PC-9 (cell line): ENCODE measurements at regions not wholly inside any gene's neighbourhood (a gene's known extent, or its start where the extent isn't known, plus 50 kb on each side); places are given as distances from the start of the nearest gene placed in this dataset.

Source experiments
- BruUV-seq: library from RNA; stranded (reverse); fragments of 400-500 nt; replicated peaks from 2 replicates; lab custom pipeline; 2021; lab: Mats Ljungman, UMichigan
- CTCF ChIA-PET: fragments of 300-600 bp; sonication (Branson Sonifier 250); formaldehyde crosslinking; loops from one replicate; lab custom pipeline; 2022; ENCODE audit warnings: antibody characterized with exemption; lab: Charles Lee
- POLR2A ChIA-PET: fragments of 300-600 bp; sonication (Branson Sonifier 250); formaldehyde crosslinking; loops from one replicate; lab custom pipeline; 2022; ENCODE audit warnings: antibody characterized with exemption; ENCODE audit not compliant: unreplicated experiment; lab: Charles Lee
- DNase-seq, 2 experiments: peaks; one replicate each; pipeline versions ENCODE4 v3.0.0 to v3.0.0-alpha.2; 2015 to 2022; ENCODE audit warnings: mixed read lengths in 1 of 2
- H2AFZ ChIP-seq: fragments of 200-600 bp; sonication (generic); 2 replicates; pipeline ENCODE4 v1.8.1; 2017; ENCODE audit warnings: antibody characterized with exemption
- H3F3A ChIP-seq: fragments of 200-600 bp; sonication (generic); 2 replicates; pipeline ENCODE4 v1.8.1; 2017; ENCODE audit warnings: antibody characterized with exemption, mild to moderate bottlenecking, low read depth; ENCODE audit not compliant: insufficient read depth
- H3K27ac ChIP-seq: fragments of 200-600 bp; sonication (generic); 2 replicates; pipeline ENCODE4 v1.6.1; 2016; ENCODE audit warnings: mixed run types
- H3K27me3 ChIP-seq: fragments of 200-600 bp; sonication (generic); 2 replicates; pipeline ENCODE4 v1.6.1; 2016; ENCODE audit warnings: low read depth, mixed run types; ENCODE audit not compliant: insufficient read depth
- H3K36me3 ChIP-seq: fragments of 200-600 bp; sonication (generic); 2 replicates; pipeline ENCODE4 v1.6.1; 2016; ENCODE audit warnings: low read depth, mixed run types
- H3K4me1 ChIP-seq: fragments of 200-600 bp; sonication (generic); replicated peaks from 2 replicates; pipeline ENCODE4 v1.6.1; 2016; ENCODE audit warnings: mixed run types; ENCODE audit not compliant: insufficient read depth
- H3K4me2 ChIP-seq: fragments of 200-600 bp; sonication (generic); 2 replicates; pipeline ENCODE4 v1.6.1; 2017; ENCODE audit warnings: mixed run types
- H3K4me3 ChIP-seq: fragments of 200-600 bp; sonication (generic); 2 replicates; pipeline ENCODE4 v1.6.1; 2016; ENCODE audit warnings: mixed run types
- H3K79me2 ChIP-seq: fragments of 200-600 bp; sonication (generic); 2 replicates; pipeline ENCODE4 v1.6.1; 2017; ENCODE audit warnings: low read depth, mixed run types
- H3K9me2 ChIP-seq: fragments of 200-600 bp; sonication (generic); 2 replicates; pipeline ENCODE4 v1.8.1; 2017; ENCODE audit warnings: mild to moderate bottlenecking; ENCODE audit not compliant: insufficient read depth
- H3K9me3 ChIP-seq: fragments of 200-600 bp; sonication (generic); 2 replicates; pipeline ENCODE4 v1.8.1; 2016; ENCODE audit warnings: low read depth; ENCODE audit not compliant: insufficient read depth
- H4K20me1 ChIP-seq: fragments of 200-600 bp; sonication (generic); 2 replicates; pipeline ENCODE4 v1.8.1; 2017; ENCODE audit not compliant: insufficient read depth
- EZH2 ChIP-seq: fragments of 200-600 bp; sonication (generic); IDR thresholded peaks from 2 replicates; pipeline ENCODE4 v1.8.0; 2017; ENCODE audit warnings: antibody characterized with exemption, low read depth
- intact Hi-C: fragments of 100-400 bp; cut with micrococcal nuclease; formaldehyde crosslinking; loops from one replicate; pipeline ENCODE4 v1.10.0; 2022; ENCODE audit not compliant: unreplicated experiment
- TF ChIP-seq, protein P1 (sequence below): fragments of 200-600 bp; sonication (generic); conservative IDR thresholded peaks from 2 replicates; pipeline ENCODE4 v1.6.1; 2017; ENCODE audit warnings: mixed run types, antibody characterized with exemption, mild to moderate bottlenecking, moderate library complexity

GRCh38 chr6:16851758-16852157 is 90.5 kb upstream of the ATXN1 start:
- H3K36me3 ChIP-seq = 0 out of 2 replicates have a peak, but pooled peaks cover 3% of the 10 kb centered on the region
- H3K9me2 ChIP-seq = no peaks in the 10 kb centered on the region
- H3K27ac ChIP-seq = peak overlapping the region; percentile 91
- CTCF ChIA-PET = no interaction called here
- H2AFZ ChIP-seq = no peak overlapping the region; the same call in 1 of the 2 replicates
- peaks cover 39% of the 10 kb centered on the region for H3F3A ChIP-seq
- no peak overlapping the region for H3K4me3 ChIP-seq
- POLR2A ChIA-PET = interaction anchor here (0.6 kb wide), 1 partner anchor 150 kb away, joined by 4 read pairs; no protein-coding TSS in a partner anchor
- intact Hi-C loops = no loop called here
- DNase-seq = no peak
- no peaks in the 10 kb centered on the region for H3K27me3 ChIP-seq
- peak overlapping the region; percentile 85 for H3K4me2 ChIP-seq
- no peaks in the 10 kb centered on the region for H3K9me3 ChIP-seq
- H3K79me2 ChIP-seq = no peaks in the 10 kb centered on the region
- TF ChIP-seq EZH2 = no peak
- TF ChIP-seq, protein P1, sequence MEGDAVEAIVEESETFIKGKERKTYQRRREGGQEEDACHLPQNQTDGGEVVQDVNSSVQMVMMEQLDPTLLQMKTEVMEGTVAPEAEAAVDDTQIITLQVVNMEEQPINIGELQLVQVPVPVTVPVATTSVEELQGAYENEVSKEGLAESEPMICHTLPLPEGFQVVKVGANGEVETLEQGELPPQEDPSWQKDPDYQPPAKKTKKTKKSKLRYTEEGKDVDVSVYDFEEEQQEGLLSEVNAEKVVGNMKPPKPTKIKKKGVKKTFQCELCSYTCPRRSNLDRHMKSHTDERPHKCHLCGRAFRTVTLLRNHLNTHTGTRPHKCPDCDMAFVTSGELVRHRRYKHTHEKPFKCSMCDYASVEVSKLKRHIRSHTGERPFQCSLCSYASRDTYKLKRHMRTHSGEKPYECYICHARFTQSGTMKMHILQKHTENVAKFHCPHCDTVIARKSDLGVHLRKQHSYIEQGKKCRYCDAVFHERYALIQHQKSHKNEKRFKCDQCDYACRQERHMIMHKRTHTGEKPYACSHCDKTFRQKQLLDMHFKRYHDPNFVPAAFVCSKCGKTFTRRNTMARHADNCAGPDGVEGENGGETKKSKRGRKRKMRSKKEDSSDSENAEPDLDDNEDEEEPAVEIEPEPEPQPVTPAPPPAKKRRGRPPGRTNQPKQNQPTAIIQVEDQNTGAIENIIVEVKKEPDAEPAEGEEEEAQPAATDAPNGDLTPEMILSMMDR = no peak
- BruUV-seq = no TSS peak
- H4K20me1 ChIP-seq = no peaks in the 10 kb centered on the region
- H3K4me1 ChIP-seq = peaks cover 70% of the 10 kb centered on the region

GRCh38 chr6:16851044-16851540 is 89.8 kb upstream of the ATXN1 start:
- no peaks in the 10 kb centered on the region for H3K9me3 ChIP-seq
- peaks cover 39% of the 10 kb centered on the region for H3F3A ChIP-seq
- no peaks in the 10 kb centered on the region for H4K20me1 ChIP-seq
- intact Hi-C loops = no loop called here
- ChIA-PET POLR2A (interaction anchor here (0.6 kb wide), 1 partner anchor 653 kb away, joined by 3 read pairs; no protein-coding TSS in a partner anchor), CTCF (interaction anchor here (0.7 kb wide), 1 partner anchor 58 kb away, joined by 6 read pairs; no protein-coding TSS in a partner anchor)
- no peaks in the 10 kb centered on the region for H3K9me2 ChIP-seq
- peaks cover 70% of the 10 kb centered on the region for H3K4me1 ChIP-seq
- no peaks in the 10 kb centered on the region for H3K79me2 ChIP-seq
- no TSS peak for BruUV-seq
- no peak for TF ChIP-seq EZH2
- TF ChIP-seq, protein P1 = no peak
- peak overlapping the region; percentile 85 for H3K4me2 ChIP-seq
- H3K27ac ChIP-seq = peak overlapping the region; percentile 91
- no peaks in the 10 kb centered on the region for H3K27me3 ChIP-seq
- DNase-seq = no peak
- 0 out of 2 replicates have a peak, but pooled peaks cover 2% of the 10 kb centered on the region for H3K36me3 ChIP-seq
- 0 out of 2 replicates have a peak overlapping the region, but pooled peaks have one; percentile 69 for H2AFZ ChIP-seq
- peak overlapping the region; percentile 43; the same call in 1 of the 2 replicates for H3K4me3 ChIP-seq

- Histone ChIP-seq H3K9me3 (no peaks in the 10 kb centered on the region), H2AFZ (peak overlapping the region; percentile 69; the same call in 1 of the 2 replicates), H3K36me3 (no peaks in the 10 kb centered on the region), H3K79me2 (no peaks in the 10 kb centered on the region), H4K20me1 (no peaks in the 10 kb centered on the region), H3K4me2 (peak overlapping the region; percentile 85), H3K27ac (peak overlapping the region; percentile 91), H3K9me2 (no peaks in the 10 kb centered on the region), H3K4me1 (peaks cover 65% of the 10 kb centered on the region), H3K27me3 (no peaks in the 10 kb centered on the region), H3F3A (peaks cover 39% of the 10 kb centered on the region), H3K4me3 (peak overlapping the region; percentile 43; the same call in 1 of the 2 replicates)
- no TSS peak for BruUV-seq
- intact Hi-C loops = no loop called here
- DNase-seq = no peak
- TF ChIP-seq, protein P1 = no peak
- no peak for TF ChIP-seq EZH2
- ChIA-PET POLR2A (interaction anchor here (0.6 kb wide), 1 partner anchor 653 kb away, joined by 3 read pairs; no protein-coding TSS in a partner anchor), CTCF (interaction anchor here (0.6 to 0.7 kb wide), 2 partner anchors 58 to 115 kb away, joined by 6 to 11 read pairs; no protein-coding TSS in a partner anchor)
Observed at GRCh38 chr6:16850681-16851026, 89.4 kb upstream of the ATXN1 start.
